GM12878 (cell line): ENCODE measurements at regions not wholly inside any gene's neighbourhood (a gene's known extent, or its start where the extent isn't known, plus 50 kb on each side); places are given as distances from the start of the nearest gene placed in this dataset.

Experiments
- BHLHE40 ChIP-seq, 2 experiments: fragments of 450-650 bp in 1 of 2; IDR thresholded peaks; 2 replicates each; pipeline ENCODE4 v1.6.1; 2011 to 2017; ENCODE audit warnings: low read depth in 2 of 2, borderline replicate concordance in 1 of 2, improper control_type of control experiment in 1 of 2, low read length in 1 of 2, mild to moderate bottlenecking in 1 of 2
- CUX1 ChIP-seq: IDR thresholded peaks from 2 replicates; pipeline ENCODE4 v1.6.1; 2012; ENCODE audit warnings: improper control_type of control experiment, low read depth, low read length; ENCODE audit not compliant: insufficient replicate concordance
- EGR1 ChIP-seq, 2 experiments: IDR thresholded peaks; 1 replicate in 1 of 2; 2 replicates in 1 of 2; pipeline ENCODE4 v1.6.1; 2011 to 2012; ENCODE audit warnings: low read depth in 2 of 2, low read length in 2 of 2, borderline replicate concordance in 1 of 2, mild to moderate bottlenecking in 1 of 2, moderate library complexity in 1 of 2
- FOXM1 ChIP-seq: IDR thresholded peaks from 2 replicates; pipeline ENCODE4 v1.6.1; 2012; ENCODE audit warnings: low read depth, mild to moderate bottlenecking, inconsistent platforms, low read length, moderate library complexity
- HDGF ChIP-seq: fragments of 450-650 bp; IDR thresholded peaks from 2 replicates; pipeline ENCODE4 v1.6.1; 2016; ENCODE audit warnings: antibody characterized with exemption
- MLLT1 ChIP-seq: fragments of 450-650 bp; IDR thresholded peaks from 2 replicates; pipeline ENCODE4 v1.6.1; 2016; ENCODE audit warnings: mild to moderate bottlenecking
- NR2F1 ChIP-seq: fragments of 450-650 bp; conservative IDR thresholded peaks from 2 replicates; pipeline ENCODE4 v1.6.1; 2017; ENCODE audit warnings: mild to moderate bottlenecking
- RAD21 ChIP-seq: IDR thresholded peaks from 2 replicates; pipeline ENCODE4 v1.6.1; 2011; ENCODE audit warnings: mild to moderate bottlenecking, low read depth, low read length, moderate library complexity; ENCODE audit not compliant: insufficient read depth
- RCOR1 ChIP-seq: conservative IDR thresholded peaks from 2 replicates; pipeline ENCODE4 v1.6.1; 2012; ENCODE audit warnings: low read depth, low read length, improper control_type of control experiment
- REST ChIP-seq: IDR thresholded peaks from 2 replicates; pipeline ENCODE4 v1.6.1; 2012; ENCODE audit warnings: mild to moderate bottlenecking, low read depth, low read length
- SMAD5 ChIP-seq: IDR thresholded peaks from 2 replicates; pipeline ENCODE4 v1.6.1; 2016; ENCODE audit warnings: antibody characterized with exemption, low read depth
- ZBTB11 ChIP-seq: fragments of 450-650 bp; formaldehyde crosslinking; IDR thresholded peaks from 2 replicates; pipeline ENCODE4 v1.5.0; 2022; ENCODE audit warnings: mild to moderate bottlenecking, missing genetic modification characterization

GRCh38 chr17:77444628-77444983 lies 303.8 kb downstream of the SEC14L1 start (continued):
- TF ChIP-seq CUX1 (no peak), MLLT1 (peak; percentile 38; the same call in 1 of the 2 replicates), BHLHE40 (IDR thresholded peaks at IDR 0.05; ENCODE audit: borderline replicate concordance in 1 of 2, low read depth in 2 of 2, low read length in 1 of 2) (no peak), HDGF (peak; percentile 55), RAD21 (0 out of 2 replicates have a peak, but pooled peaks have one; percentile 10), EGR1 (IDR thresholded peaks at IDR 0.05; ENCODE audit: borderline replicate concordance in 1 of 2, low read depth in 2 of 2, low read length in 2 of 2) (peak in 1 of 2 experiments; percentile 71; a peak in 2 of 3 replicates), RCOR1 (no peak), SMAD5 (no peak), FOXM1 (no peak), ZBTB11 (CRISPR knock-in tag) (no peak), NR2F1 (peak; percentile 95), REST (no peak)
